Fibroblast of peridontal ligament (primary cell): ENCODE measurements at regions not wholly inside any gene's neighbourhood (a gene's known extent, or its start where the extent isn't known, plus 50 kb on each side); places are given as distances from the start of the nearest gene placed in this dataset.

Source experiments
- DNase-seq: peaks from one replicate; pipeline ENCODE4 v3.0.0-alpha.2; 2010; ENCODE audit errors: extremely low read depth

DNA sequence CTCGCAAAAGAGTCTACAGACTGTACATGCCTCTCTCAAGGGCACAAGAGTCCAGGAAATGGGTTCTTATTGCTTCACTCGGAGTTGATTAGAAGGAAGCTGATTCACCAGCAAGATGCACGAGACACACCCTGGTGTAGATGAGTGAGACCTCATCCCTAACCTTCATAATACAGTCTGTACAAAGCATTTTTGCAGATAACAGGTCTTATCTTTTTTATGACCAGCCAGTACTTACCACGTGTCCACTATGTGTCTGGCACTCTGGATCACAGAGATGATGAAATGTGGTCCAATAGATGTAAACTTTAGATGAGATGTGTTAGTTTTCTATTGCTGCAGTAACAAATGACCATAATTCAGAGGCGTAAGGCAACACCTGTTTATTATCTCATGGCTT lies 53.4 kb upstream of the PWP1 start:
- DNase-seq, result no peak

DNA sequence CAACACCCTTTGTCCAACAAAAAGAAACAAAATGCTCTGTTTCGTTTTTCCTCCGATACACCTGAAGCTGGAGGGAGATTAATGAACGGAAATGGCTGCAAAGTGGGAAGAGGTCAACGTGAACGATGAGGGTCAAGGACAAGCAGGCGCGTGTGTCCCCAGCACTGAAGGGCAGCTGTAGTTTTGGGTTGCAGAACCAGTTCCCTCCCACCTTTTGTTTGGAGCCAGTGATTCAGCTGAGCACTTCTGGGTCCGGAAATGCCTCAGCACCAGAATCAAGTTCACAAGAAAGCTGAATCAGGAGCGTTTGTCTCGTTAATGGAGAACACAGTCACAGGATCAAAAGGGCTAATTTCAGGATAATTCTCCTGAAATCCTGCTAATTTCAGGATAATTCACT lies 51.1 kb upstream of the PWP1 start:
- DNase-seq, result no peak

- no peak for DNase-seq
These were observed 50.5 kb upstream of the PWP1 start for GRCh38 chr12:107635139-107635538.
